ENCODE measurements at regions not wholly inside any gene's neighbourhood (a gene's known extent, or its start where the extent isn't known, plus 50 kb on each side); places are given as distances from the start of the nearest gene placed in this dataset.
"Not testable (repeated sequence)": the region's sequence is repeated elsewhere in the genome, so short reads cannot be mapped to it uniquely, and the experiment has no call there.

DNA sequence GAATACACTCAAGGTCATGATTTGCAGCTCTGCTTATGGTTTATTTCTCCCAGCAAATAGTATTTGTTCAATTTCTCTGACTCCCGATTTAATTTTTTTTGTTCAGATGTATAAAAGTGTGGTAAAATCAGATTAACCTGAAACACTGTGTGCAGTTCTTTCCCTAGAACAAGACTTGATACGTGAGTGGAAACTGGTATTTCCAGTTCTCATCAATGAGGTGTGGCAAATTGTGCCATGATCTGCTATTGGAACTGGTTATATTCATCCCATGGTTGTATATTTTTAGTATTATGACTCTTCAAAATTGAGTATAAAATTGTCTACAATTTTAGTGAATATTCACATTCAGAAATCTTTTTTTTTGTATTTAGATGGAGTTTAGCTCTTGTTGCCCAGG lies 76.8 kb upstream of the IVNS1ABP start:
- DNase-seq: no peak

DNA sequence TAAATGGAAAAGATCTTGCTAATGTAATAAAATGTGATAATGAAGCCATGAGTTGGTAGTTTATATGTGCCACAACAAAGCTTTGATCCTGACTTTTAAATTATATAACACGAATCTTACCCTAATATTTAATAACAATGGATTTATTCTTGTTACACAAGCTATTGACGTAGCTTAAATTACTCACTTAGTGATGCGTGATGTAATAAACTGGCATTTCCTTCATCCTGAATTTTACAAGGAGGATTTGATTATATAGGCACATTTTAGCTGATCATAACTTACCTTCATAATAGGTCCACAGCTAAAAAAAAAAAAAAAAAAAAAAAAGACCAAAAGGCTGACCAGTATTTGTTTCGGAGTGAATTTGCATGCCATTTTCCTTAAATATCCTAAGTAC lies 76.2 kb upstream of the IVNS1ABP start:
- no peak for DNase-seq

- no peak for DNase-seq
Observed at GRCh38 chr1:185388815-185389214, 71.8 kb upstream of the IVNS1ABP start.

DNA sequence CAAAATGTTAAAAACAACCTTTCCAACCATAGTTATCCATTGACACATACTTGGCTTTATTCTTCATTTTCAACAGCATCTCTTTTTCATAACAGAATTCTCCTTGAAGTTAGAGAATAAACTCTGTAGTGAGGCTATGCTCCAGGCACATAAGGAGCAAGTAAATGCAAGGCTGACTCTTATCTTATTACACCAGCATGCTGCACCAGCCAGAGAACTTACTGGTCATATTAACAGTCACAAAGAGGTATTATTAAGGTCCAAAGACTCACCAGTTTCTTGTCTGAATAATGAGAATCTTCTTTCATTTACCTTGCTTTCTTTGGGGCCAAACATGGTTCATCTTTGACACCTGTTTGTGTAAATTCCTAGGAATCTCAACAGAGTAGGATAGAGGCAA lies 71.3 kb upstream of the IVNS1ABP start:
- DNase-seq: no peak

- DNase-seq: no peak
Observed at GRCh38 chr1:185385991-185386390, 68.9 kb upstream of the IVNS1ABP start.

DNA sequence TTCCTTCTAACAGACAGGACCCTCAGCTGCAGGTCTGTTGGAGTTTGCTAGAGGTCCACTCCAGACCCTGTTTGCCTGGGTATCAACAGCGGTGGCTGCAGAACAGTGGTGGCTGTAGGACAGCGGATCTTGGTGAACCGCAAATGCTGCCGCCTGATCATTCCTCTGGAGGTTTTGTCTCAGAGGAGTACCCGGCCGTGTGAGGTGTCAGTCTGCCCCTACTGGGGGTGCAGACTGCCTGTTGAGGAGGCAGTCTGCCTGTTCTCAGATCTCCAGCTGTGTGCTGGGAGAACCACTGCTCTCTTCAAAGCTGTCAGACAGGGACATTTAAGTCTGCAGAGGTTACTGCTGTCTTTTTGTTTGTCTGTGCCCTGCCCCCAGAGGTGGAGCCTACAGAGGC lies 66.8 kb upstream of the IVNS1ABP start:
- DNase-seq: not testable (repeated sequence)

DNA sequence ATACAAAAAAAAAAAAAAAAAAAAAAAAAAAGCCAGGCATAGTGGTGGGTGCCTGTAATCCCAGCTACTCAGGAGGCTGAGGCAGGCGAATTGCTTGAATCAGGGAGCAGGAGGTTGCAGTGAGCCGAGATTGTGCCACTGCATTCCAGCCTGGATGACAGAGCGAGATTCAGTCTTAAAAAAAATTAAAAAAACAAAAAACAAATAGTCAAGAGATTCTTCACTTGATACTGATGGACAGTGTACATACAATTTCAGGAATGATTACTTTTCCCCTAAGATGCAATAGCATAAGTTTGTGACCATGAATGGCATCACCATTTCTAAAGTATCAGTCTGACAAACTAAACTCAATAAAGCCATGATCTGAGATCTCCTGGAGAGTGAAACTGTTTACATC lies 60.8 kb upstream of the IVNS1ABP start:
- no peak for DNase-seq

DNA sequence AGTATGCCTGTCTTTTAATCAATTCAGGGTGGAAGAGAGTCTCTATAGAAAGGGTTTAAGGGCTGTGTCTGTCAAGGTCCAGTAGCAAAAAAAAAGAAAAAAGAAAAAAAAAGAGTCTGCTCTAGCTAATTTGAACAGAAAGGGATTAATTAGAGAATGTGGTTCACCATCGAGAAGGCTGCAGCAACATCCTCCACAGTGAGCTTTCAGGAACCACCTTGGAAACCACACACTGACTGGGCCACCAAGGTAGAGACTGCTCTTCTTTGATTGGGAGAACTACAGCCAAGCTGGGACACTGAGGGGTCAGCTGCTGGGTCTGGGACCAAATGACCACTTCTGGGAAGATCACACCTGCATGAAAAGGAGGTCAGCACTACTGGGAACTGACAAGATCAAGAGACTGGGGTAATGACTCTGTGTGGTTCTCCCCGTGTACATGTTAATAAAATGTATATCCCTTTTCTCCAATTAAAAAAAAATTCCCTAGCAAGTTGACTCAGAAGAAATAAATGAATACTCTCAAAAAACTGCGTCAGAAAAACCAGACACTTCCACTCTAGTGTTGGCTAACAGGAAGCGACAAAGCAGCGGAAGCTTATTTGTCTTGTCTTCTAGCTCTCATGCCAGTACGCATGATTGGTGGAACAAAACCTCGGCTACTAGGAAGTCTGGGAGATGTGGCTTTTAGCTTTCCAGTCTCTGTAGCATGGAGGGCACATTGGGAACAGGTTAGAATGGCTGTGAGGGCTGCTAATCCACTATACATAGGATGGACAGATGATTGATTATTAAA lies 60.0 kb upstream of the IVNS1ABP start:
- peak; percentile 66 for DNase-seq

DNA sequence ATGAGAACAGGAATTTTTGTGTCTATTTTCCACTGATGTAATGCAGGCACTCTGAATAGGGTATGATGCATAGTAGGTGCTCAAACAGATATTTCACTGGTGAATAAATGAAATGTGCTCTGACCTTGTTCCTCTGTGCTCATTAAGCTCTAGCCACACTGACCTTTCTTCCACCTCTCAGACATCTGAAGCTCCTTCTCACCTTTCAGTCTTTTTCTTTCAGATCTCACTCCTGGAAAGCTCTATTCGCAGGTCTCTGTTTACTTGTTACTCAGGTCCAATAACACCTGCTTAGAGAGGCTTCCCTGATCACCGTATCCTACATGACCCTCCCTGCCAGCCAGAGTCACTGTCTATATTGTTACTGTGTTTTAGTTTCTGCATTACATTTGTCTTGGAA lies 59.2 kb upstream of the IVNS1ABP start:
- DNase-seq: no peak

DNA sequence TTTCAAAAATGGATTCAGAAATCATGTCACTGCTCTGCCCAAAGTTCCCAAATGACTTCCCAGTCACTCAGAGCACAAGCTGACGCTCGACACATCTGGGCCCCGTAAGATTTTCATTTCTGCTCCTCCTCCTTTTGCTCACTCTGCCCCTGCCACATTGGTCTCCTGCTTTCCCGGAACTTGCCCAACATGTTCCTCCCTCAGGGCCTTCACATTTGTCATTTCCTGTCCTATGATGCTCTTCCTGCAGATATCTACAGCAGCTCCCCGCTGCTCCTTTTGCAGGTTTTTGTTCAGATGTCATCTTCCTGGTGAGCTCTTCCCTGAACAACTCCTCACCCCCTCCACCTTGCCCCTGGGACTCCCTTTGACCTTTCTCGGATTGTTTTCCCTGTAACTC lies 58.5 kb upstream of the IVNS1ABP start:
- DNase-seq: no peak

DNA sequence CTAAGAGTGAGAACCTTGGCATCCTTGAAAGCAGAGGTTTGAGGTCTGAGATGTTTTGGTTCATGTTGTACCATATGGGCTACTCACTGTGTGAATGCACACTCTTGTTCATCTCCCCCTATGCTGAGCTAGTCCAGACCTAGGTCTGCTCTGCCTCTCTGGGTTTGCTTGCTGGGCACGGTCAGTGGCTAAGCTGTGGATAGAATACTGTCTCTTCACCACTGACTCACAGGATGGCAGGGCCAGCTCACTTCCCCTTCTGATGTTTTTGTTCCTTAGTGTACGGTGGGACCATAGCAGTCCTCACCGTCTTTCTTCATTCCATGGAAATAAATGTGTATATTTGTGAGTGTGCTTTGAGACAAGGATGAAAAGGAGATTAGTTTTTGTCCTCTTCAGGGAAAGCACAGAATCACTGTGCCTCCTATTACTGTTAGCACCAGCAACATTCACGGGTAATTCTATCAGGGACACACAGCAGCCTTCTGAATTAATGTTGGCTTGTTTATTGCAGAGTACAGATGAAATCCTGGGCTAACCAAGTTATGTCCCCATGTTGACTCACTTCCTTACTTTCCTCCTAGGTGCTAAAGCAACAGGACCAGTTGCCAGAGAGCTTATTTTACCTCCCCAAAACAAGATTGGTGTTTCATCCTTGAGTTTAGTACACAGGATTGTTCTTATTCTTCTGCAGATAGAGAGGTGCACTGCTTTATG lies 56.9 kb upstream of the IVNS1ABP start:
- no peak for DNase-seq

DNA sequence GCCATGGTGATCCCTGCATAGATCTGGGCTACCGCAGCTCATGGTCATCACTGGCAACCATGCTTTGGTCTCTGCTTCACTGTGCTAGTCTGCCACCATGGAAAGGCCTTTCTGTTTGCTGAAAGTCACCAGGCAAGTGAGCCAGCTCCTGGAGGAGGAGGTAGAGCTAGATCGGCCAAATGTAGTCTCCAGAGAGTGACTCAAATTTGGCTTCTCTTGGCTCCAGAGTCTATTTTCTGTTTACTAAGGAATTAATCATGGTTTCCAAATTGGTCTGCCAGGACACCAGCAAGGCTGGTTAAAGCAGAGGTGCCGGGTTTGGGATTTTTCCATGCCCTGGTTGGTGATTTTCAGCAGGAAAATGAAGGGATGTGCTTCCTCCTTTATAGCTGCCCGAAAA lies 52.7 kb upstream of the IVNS1ABP start:
- DNase-seq: no peak

DNA sequence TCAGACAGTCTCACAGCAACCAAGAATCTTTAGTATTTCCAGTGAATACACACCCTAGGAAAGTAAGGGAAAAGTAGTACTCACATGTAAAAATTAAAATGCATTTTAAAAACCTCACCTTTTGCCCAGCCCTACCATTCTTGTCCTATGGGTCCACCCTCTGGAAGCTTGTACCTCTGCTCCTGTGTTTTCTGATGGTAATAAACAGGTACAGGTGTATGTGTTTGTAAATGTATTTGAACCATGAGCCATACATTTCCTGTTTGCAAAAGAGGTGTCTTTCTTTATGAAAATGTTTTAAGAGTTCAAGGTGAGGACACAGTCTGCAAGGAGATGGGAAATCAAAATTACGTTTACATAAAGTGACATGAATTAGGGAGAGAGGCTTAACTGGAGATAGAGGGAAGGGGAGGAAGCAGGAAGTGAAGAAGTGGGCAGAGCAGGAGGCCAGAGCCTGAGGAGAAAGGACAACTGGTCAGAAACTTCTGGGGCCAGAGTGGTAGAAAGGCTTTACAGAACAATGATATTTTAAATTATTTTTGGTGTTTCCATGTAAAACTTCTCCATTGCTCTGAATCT lies 52.0 kb upstream of the IVNS1ABP start:
- DNase-seq: no peak

- DNase-seq: no peak
Observed at GRCh38 chr1:185368313-185368855, 51.3 kb upstream of the IVNS1ABP start.

DNA sequence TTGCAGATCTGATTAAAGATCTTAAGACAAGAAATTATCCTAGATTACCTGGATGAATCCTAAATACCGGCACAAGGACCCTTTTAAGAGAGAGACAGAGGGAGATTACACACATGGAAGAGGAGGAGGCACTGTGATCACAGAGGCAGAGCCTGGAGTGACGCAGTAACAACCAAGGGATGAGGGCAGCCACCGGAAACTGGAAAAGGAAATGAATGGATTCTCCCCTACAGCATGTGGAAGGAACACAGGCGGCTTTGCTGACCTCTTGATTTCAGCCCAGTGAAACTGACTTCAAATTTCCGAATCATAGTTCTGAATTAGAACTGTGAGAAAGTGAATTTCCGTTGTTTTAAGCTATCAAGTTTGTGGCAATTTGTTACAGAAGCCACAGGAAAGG lies 50.2 kb upstream of the IVNS1ABP start:
- DNase-seq: no peak

All from fibroblast of upper back skin (primary cell).